GM18868 (cell line): ENCODE measurements at regions not wholly inside any gene's neighbourhood (a gene's known extent, or its start where the extent isn't known, plus 50 kb on each side); places are given as distances from the start of the nearest gene placed in this dataset.
A peak's percentile ranks its signal among the peaks of the same experiment; 100 is the strongest.

Experiments used
- ATAC-seq: cut with Tn5 transposase; IDR thresholded peaks from one replicate; pipeline ENCODE4 v1.9.1; 2021; ENCODE audit warnings: mild to moderate bottlenecking, moderate library complexity; ENCODE audit not compliant: unreplicated experiment

- ATAC-seq: no peak
These were observed 69.7 kb upstream of the SPAG17 start for GRCh38 chr1:118254491-118255425.

DNA sequence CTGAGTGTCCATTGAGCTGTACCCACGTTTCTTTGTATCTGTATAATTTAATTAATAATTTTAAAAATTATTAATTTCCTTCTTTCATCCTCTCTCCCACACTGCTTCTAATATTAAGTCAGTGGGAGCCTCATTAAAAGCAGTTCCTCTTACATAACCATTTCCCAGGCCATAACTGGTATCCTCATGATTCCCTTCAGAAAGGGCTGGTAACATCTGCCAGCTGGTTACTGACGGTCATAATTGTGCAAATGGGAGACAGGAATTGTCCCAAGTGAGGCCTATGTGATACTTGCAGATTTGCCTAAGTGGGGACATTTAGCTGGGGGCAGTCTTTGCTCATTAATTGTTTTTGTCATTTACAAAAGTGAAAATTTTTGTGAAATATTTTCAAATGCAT, 69.0 kb upstream of the SPAG17 start:
- ATAC-seq: no peak

GRCh38 chr1:118253053-118253915, 68.3 kb upstream of the SPAG17 start:
- ATAC-seq: no peak

- no peak for ATAC-seq
These were observed 67.6 kb upstream of the SPAG17 start for GRCh38 chr1:118252624-118253023.

GRCh38 chr1:118250232-118250631, 65.2 kb upstream of the SPAG17 start:
- no peak for ATAC-seq

DNA sequence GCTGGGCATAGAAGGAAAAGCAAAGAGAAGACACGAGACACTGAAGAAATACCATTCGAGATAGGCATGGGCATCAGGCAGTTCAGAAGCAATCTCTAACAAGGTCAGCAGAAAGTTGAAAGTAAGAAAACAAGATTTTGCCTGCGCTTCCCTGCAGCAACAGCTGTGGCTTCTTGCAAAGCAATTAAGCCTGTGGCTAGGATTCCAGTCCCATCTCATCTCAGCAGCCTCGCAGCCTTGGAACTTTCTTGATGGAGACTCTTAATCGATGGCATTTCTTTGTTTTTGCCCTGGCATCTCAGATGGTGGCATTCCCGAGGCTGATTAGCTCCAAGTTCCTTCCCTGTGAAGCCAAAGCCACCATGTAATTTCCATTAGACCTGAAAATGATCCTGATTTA, 64.6 kb upstream of the SPAG17 start:
- no peak for ATAC-seq

DNA sequence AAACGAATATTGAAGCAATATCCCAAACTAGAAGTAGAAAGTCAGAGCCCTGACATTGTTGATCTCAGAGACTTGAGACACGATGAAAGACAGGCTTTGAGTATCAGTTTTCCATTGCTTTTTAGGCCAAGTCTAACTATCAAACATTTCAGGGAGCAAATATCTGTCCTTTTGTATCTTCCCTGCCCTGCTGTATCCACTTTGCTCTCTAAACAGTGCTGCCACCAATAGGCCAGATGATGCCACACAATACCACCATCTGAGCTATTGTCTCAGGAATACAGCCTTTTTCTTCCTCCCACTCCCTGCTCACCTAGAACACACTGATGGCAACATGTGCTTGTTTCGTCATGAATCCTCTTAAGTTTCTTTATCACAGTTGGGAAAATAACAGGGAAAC, 62.6 kb upstream of the SPAG17 start:
- ATAC-seq: peak; percentile 75

DNA sequence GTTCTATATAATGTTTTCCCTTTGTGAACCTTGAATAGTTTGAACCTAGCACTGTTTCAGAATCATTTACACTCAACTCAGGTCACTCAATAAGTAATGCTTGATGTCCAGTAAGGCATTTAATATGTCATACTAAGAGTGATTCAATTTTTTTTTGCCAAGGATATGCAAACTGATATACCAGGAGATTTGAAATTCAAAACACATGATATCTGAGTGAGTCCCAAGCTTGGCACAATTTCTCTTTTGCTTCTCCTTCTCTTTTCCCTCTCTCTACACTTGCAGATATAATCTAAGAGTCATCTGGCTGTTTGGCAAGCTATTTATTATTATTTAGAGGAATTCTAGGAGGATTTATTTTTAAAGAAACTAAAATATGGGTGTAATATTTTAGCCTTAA, 61.6 kb upstream of the SPAG17 start:
- no peak for ATAC-seq

DNA sequence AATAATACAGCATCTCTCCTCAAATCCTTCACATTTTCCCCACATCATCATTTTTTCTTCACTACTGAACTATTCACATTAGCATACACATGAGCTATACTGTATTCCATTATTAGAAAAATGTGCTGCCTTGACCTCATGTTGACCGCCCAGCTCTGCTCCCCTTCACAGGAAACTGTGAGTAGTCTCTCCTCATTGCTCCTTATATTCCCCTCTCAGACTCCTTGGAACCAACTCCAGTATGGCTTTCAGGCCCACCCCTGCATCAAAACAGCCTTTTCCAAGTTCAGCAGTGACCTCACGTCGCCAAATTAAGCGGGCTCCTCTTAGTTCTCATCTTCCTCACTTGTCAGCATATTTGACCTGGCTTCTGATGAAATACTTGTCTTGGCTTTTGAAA, 59.2 kb upstream of the SPAG17 start:
- no peak for ATAC-seq

DNA sequence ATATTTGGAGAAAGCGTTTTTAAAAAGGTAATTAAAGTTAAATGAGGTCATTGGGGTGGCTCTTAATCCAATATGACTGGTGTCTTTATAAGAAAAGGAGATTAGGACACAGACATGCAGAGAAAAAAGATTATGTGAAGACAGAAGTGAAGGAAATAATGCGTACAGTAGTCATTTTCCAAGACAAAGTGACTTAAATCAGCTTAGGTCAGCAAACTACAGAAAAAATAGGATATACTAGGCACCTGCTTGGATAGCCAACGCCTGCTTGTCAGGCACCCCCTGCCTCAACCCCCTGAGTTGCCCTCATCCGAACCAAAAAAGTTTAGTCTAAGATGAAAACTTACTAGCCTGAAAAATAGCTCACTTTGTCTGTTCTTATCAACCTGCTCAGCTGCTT, 58.2 kb upstream of the SPAG17 start:
- no peak for ATAC-seq
